ENCODE measurements at regions not wholly inside any gene's neighbourhood (a gene's known extent, or its start where the extent isn't known, plus 50 kb on each side); places are given as distances from the start of the nearest gene placed in this dataset.
"Not testable (repeated sequence)": the region's sequence is repeated elsewhere in the genome, so short reads cannot be mapped to it uniquely, and the experiment has no call there.

DNA sequence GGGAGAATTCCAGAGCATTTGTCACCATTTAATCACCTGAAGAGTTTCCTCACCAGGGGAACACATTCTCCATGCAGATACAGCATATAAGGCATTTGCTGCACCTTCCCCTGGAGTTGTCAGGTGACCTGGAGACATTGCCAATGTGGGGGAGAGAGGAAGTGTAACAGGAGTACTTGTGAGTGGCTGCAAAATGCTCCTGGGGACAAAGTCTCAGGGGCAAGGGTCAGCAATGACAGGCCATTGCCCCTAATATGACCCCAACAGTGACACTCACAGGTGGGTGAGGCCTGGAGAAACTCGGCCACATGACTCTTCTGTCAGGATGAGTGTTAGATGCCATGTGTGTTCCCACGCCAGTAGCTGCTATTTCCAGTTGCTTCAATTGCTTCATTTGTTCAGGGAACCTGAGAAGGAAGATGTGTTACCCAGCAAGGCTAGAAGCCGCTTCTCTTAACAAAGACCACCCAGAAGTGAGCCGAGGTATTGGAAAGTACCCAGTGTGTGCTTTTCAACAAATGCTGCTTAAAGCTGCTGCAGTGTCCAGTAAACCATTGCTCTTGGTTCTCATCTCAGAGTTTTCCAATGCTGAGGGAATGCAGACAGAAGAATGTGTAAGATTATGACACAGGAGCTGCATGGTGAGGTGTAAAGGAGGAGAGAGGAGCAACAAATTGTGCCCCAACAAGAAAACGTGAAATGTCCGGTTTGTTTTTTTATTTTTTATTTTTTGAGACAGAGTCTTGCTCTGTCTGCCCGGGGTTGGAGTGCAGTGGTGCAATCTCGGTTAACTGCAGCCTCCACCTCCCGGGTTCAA lies 128.2 kb upstream of the SLC44A1 start:
- no peak for DNase-seq

DNA sequence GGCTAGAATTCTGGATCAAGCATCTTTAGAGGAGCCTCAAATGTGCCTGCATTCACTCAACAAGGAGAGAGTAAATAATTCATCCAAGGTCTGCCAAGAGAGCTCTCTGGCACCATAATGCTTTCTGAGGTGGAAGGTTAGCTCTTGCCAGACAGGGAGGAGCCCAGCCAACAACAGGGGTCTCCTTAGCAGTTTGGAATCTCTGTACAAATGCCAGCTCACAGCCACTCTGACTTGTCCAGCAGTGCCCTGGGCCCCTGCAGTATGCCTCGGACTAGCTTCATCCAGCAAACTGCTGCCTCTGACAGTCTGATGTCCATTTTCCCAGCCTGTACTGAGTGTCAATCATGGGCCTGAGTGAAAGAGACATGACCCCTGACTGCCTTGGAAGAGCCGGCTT lies 127.2 kb upstream of the SLC44A1 start:
- DNase-seq, result no peak

DNA sequence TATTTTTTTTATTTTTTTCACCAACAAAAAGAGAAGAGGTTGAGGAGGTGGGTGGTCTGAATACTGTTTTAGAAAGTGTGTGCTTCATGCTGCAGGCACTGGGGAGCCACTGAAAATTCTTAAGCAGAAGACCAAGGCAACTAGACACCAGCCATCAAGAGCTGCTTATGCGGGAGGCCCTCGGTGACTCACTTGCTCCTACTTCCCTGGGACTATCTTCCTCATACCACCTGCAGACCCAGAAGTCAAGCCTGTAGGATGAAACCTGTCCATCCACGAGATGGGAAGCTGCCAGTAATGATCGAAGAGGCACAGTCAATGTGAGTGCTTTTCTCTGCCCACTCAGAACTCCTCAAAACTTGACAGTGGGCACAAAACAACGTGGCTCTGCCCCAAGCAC lies 125.8 kb upstream of the SLC44A1 start:
- DNase-seq, result no peak

DNA sequence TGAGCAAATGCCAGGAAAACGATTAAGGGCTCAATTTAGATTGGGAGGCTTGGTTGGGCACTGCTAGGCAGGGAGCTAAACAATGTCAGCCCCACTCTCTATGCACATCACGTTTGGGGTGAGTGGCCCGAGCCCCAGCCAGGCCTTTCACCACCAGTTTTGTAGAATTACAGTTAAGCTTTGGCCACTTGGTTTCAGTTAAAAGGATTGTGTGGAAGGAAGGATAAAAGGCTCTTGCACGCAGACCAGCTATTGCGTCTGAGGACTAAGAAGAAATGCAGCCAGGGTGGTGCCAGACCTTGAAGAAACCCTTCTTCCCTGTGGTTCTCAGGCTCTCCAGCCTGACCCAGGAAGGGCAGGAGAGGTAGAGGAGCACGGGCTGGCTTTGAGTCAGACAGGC lies 125.3 kb upstream of the SLC44A1 start:
- DNase-seq, result no peak

DNA sequence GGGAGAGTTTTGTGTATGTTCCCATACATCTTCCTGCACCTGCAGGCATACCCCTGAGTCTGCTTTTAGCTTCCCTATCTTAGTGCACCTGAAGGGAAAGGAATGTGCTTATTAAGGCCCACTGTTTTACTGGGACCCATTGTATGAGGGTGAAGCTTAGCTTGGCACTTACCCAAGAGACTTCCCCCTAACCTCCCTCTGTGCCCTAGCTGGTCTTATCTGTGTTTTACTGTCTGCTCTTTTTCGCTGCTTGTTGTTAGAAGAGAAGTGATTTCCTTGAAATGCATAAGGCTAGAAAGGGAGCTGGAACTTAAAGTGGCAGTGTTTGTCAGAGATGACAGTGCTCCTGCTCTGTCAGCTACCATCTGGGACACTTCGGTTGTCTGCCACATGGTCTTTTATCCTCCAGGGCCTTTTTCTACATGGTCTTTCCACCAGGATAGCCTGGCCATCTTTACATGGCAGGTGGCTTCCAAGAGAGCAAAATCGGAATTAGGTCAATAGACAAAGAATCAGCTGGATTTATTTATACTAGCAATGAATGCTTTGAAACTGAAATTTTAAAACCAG lies 122.5 kb upstream of the SLC44A1 start:
- DNase-seq, result no peak

DNA sequence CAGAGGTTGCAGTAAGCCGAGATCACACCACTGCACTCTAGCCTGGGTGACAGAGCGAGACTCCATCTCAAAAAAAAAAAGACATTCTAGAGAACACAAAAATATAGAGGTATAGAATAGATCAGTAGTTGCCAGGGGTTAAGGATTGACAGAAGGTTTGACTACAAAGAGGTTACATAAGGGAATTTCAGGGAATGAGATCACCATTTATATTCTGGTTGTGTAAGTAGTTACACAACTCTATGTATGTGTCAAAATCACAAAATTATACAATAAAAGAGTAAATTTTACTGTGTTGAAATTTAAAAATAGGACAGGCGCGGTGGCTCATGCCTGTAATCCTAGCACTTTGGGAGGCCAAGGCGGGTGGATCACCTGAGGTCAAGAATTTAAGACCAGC lies 119.9 kb upstream of the SLC44A1 start:
- not testable (repeated sequence) for DNase-seq

DNA sequence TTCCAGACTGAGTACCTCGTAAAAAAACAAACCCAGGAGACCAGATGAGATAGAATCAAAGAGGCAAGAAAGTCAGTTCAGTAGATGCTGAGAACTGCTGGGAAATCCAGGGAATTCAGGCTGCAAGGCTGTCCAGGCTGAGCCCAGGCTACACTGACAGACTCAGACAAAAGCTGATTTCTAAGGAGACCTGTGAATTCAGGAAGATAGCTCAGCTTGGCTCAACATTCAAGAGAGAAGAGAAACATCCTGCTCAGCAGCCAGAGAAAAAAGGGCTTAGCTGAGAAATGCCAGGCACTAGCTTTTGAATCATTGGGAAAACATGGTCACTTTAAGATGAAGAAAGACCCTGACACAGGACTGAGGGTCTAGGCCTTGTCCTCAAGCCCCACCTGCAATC lies 118.2 kb upstream of the SLC44A1 start:
- no peak for DNase-seq

DNA sequence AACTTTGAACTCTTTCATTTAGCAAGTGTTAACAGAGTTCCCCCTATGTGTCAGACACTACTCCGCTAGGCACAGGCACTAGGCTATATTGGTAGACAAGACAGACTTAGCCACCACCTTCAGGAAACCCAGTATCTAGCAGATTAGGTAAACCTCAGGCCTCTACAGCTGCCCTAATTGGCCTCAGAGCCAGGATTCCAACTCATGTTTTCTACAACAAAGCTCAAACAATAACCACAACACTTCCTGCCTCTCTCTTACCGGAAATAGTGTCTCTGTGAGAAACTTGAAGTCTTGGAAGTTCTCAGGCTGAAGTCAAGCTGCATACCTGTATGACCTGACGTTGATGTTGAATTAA lies 116.6 kb upstream of the SLC44A1 start:
- no peak for DNase-seq

DNA sequence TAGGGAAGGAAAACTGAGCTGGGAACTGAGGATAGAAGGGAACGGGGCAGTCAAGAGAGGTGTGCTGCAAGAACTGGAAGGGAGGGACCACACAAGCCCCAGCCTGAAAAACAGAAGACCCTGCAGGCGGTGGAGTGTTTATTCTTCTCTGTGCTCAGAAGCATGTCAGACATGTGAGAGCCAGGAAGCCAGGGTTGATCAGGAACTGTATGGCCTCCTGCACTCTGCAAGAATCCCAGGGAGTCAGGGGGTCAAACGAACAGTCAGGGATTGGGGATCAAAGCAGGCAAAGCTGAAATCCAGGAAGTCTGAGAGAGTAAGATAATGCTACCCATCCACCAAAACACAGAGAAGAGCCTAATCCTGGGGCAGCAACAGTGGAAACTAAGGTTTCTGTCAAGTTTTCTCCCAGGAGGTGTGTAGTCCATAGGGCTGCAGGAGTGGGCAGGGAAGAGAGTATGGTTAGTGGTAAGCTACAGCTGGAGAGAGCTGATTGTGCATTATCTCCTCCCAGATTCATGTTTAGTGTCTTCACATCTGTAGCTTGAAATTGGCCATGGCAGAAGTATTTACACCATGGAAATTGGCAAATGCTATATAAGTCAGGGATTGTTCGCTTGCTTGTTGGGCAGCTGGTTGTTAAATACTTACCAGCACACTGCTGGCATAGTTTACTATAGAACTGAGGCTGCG lies 115.4 kb upstream of the SLC44A1 start:
- no peak for DNase-seq

DNA sequence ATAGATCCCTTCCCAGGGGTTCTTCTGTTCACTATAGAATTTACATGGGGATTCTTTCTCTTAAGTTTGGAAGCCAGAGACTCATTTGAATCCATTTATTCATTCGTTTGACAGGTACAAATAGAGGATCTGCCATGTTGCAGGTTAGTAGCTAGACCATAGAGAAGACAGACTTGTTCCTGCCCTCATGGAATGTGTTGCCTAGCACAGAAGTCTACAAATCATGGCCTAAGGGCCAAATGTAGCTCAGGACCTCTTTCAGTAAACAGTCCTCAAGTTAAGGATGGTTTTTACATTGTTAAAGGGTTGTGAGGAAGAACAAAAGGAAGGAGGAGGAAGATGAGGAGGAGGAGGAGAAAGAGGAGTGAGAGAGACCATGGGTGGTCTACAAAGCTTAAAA lies 114.7 kb upstream of the SLC44A1 start:
- no peak for DNase-seq

DNA sequence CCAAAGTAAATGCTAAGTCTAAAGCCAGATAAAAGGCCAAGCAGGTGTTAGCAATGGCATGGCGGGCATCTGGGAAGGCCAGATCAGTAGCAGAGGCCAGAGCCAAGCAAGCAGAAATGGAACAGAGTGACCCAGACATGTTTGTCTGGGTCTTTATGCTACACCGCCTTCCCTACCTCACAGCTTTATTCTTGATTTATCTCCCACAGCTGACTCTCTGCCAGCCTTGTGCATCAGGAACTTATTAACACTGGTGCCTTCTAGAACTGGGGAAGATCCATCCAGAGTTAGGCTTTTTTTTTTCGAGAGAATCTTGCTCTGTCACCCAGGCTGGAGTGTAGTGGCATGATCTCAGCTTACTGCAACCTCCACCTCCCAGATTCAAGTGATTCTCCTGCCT lies 112.5 kb upstream of the SLC44A1 start:
- DNase-seq, result no peak

DNA sequence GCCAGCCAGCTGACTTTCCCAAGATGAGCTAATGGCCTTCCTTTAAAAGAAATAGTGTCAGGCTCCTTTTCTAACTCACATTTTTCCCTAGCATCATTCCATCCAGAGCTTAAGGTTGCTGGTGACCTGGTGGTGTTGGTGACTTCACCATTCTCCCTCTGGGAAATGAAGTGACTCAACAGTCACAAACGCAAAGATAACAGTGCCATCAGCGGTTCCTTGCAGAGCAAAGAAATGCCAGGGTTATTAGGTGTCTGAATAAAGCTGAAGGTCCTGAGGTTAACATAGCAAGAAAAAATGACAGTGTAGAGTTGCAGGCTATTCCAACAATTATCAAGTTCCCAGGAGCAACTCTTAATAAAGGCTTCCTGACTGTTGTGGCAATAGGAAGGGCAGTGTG lies 111.8 kb upstream of the SLC44A1 start:
- no peak for DNase-seq

DNA sequence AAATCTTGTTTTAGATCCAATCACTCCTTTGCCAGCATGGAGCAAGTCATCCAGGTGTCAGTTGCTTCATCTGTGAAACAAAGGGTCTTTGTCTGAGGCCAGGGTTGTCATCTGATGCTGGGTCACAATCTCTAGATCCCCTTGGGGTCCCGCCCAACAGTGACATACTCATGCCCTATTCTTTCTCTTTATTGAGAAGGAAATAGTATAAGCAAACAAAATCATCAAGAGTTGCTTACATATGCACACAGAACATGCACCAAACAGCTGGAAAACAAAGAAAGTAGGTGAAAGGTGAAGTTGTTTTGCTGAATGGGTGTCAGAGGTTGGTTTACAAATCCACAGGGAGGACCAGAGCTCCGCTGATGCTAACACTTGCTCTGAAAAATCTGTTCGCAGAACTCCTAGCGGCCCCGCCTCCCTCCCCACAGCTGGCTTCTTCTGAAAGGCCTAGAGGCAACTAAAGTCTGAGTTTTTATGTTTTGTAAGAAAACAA lies 106.1 kb upstream of the SLC44A1 start:
- no peak for DNase-seq

DNA sequence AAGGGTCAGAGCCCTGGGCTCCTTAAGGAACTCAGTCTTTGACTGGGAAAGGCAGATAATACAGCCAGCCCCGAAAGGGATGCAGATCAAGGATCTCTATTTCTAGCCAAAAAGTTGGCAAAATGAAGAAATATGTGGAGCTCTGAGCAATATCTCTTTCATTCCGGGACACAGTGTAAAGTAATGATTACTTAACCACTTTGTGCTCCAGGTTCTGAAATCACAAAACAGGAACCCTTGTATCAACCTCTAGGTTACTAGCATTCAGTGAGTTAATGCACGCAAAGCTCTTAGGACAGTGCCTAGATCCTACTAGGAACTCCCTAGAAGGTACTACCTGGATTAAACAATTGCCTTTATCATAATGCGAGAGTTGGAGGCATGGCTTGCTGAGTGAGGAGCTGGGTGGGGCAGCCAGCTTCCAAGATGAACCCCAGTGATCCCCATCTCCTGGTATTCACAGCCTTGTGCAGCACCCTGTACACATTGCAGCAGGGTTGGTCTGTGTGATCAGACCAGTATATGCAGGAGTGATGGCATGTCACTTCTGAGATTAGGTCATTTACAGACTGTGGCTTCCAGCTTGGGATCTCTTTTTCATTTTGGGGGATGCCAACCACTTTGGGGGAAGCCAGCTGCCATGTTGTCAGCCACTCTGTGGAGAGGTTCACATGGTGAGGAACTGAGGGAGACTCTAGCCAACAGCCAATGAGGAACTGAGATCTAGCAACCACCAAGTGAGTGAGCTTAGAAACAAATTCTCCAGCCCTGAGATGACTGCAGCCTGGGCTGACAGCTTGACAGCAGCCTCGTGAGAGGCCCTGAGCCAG lies 103.1 kb upstream of the SLC44A1 start:
- DNase-seq, result no peak

DNA sequence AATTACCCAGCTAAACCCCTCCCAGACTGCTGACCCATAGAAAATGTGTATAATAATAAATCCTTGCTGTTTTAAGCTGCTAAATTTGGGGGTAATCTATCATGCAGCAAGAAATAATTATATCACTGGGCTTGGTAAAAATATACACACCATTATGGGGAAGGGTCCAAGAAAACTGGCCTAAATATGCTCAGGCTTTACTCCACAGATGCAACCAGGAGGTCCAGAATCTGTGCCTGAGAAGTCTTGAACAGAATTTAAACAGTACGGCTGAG lies 102.5 kb upstream of the SLC44A1 start:
- no peak for DNase-seq

DNA sequence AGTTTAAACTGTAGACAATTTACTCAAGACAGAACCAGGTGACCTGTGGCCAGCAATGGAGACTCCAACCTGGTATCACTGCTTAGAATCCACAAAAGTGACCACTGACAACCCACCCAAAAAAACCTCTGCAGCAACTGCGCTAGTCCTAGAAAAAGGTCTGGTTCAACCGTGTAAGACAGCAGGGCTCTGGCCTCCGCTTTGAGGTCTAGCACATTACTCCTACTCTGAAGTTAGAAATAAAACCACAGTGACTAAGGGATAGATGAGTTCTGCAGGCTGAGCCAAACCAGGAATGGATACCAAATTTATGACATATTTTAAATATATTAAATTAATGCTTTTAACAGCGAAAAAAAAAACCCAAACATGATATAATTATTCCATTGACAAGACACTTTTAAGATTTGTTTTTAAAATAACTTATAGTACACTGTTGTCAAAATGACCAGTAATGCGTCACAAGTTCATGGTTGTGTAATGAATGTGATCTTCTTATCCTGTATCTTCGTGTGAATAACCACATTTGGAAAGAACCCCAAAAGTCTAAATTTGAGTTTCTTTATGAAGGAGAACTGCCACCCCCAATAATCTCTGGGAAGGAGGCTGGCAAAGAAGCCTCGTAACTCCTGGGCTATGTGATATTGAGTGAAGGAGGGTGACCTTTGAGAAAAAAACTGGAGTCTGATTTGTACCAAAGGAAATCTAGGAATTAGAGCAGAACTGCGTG lies 101.9 kb upstream of the SLC44A1 start:
- no peak for DNase-seq

DNA sequence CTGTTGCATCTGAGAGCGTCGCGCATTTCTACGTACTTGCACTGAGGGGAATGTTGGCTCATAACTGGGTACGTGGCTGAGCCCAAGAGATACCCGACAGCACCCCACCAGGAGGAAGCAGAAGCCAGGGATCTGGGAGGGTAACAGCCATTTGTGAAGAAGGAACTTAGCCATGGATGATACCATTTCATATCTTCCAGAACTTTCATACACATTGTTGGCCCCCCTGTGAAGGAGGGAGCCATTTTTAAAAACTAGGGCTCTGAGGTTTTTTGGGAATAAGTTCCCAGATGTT lies 101.4 kb upstream of the SLC44A1 start:
- no peak for DNase-seq

DNA sequence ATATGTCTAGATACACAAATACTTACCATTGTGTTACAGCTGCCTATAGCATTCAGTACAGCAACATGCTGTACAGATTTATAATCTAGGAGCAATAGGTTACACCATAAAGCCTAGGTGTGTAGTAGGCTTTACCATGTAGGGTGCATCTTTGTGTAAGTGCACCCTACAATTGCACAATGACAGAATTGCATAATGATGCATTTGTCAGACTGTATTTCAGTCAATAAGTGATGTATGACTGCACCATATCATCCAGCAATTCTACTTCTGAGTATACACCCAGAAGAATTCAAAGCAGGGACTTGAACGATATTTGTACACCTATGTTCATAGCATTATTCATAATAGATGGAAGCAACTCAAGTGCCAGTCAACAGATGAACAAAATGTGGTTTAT lies 100.4 kb upstream of the SLC44A1 start:
- no peak for DNase-seq

DNA sequence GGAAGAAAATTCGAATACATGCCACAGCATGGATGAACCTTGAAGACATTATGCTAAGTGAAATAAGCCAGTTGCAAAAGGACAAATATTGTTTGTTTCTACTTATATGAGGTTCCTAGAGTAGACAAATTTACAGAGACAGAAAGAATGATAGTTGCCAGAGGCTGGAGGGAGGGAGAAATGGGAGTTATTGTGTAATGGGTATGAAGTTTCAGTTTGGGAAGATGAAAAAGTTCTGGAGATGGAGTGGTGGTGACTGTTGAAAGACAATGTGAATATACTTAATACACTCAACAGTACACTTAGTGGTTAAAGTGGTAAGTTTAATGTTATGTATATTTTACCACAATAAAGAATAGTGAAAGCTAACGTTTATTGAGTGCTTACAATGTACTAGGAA lies 99.6 kb upstream of the SLC44A1 start:
- no peak for DNase-seq

DNA sequence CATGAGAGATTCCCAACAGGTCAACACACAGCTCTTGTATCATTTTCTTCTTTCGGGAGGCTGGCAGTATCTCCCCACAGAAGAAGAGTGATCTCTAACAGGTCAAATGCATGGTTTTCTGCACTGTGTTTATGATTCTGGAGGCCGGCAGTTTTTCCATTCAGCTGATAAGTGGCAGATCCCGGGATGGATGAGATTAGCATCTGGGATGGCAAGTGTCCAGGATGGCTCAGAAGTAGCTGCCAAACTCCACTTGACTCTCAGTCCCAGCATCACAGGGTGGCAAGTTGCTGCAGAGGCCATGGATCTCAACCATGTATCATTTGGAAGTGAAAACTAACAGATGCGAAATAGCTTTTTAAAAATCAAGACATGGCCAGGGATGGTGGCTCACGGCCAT lies 97.8 kb upstream of the SLC44A1 start:
- no peak for DNase-seq

DNA sequence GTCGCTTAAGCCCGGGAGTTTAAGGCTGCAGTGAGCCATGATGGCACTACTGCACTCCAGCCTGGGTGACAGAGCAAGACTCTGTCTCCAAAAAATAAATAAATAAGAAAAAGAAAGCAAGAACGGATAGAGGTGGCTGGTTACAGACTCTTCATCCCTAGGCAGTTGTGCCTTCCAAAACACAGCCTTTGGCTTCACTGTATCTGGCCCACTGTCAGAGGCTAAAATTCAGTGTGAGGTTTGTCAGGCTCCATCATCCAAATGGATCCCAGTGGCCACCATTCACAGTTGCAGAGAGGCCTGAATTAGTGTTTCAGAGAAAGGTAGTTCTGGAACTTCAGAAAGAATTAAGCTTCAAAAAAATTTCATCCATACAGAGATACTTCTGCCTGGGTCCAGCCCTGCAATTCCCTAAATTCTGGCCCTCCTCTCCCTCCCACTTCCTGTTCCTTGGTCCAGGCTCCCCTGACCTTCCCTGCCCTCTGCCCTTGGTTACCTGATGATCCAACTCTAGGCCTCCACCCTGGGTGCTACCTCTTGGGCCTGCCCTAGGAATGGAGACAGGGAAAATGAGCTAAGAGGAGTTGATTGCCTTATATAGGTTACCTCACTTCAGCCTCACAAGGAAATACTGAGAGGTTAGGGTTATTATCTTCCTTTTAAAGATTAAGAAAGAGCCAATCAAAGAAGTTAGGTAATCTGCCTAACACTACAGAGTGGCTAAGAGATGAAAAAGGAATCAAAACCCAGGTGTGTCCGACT lies 97.2 kb upstream of the SLC44A1 start:
- no peak for DNase-seq

DNA sequence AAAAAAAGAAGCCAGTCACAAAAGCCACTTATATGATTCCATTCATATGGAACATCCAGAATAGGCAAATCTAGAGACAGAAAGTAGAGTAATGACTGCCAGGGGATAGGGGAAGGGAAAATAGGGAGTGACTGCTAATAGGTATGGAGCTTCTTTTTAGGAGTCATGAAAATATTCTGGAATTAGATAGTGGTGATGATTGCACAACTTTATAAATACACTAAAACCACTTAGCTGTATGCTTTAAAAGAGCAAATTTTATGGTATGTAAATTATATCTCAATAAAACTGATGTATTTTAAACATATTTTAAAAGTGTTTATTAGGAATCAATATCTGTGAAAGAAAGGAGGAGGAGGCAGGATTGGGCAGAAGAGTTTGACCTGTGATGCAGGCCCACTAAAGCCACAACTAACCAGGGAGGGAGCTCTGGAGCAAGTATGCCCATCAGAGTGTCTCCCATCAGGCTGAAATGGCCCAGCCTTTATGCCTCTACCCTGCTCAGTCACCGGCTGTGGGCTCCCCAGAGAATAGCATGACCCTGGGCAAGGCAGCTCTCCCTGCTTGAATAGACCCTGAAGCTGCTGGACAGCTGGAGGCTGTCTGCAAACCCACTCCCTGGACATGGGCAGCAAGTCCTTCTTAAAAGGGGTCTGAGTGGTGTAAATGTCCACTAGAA lies 96.0 kb upstream of the SLC44A1 start:
- DNase-seq, result no peak

Data from stimulated activated CD4-positive, alpha-beta T cell treated with anti-CD3 and anti-CD28 coated beads, Interleukin-4, amount 100 ng/mL, for 1 hour (primary cell).